HUDEP-2 (cell line): ENCODE measurements at regions not wholly inside any gene's neighbourhood (a gene's known extent, or its start where the extent isn't known, plus 50 kb on each side); places are given as distances from the start of the nearest gene placed in this dataset.
"Not testable (repeated sequence)": the region's sequence is repeated elsewhere in the genome, so short reads cannot be mapped to it uniquely, and the experiment has no call there.

ENCODE experiments used
- DNase-seq, 76 experiments: peaks; one replicate each; lab custom pipeline; 2025; ENCODE audit not compliant: unreplicated experiment in 76 of 76; lab: John Stamatoyannopoulos, UW

DNA sequence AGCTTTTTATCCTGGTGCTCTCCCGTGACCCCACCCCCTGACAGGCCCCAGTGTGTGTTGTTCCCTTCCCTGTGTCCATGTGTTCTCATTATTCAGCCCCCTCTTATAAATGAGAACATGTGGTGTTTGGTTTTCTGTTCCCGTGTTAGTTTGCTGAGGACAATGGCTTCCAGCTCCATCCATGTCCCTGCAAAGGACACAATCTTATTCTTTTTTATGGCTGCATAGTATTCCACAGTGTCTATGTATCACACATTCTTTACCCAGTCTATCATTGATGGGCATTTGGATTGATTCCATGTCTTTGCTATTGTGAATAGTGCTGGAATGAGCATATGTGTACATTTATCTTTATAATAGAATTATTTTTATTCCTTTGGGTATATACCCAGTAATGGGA is 360.5 kb downstream of the GATA3 start:
- DNase-seq: not testable (repeated sequence)

GRCh38 chr10:8416192-8416701 is 361.8 kb downstream of the GATA3 start:
- DNase-seq: no peak

- DNase-seq: no peak
Observed at GRCh38 chr10:8416760-8417159, 362.3 kb downstream of the GATA3 start.

DNA sequence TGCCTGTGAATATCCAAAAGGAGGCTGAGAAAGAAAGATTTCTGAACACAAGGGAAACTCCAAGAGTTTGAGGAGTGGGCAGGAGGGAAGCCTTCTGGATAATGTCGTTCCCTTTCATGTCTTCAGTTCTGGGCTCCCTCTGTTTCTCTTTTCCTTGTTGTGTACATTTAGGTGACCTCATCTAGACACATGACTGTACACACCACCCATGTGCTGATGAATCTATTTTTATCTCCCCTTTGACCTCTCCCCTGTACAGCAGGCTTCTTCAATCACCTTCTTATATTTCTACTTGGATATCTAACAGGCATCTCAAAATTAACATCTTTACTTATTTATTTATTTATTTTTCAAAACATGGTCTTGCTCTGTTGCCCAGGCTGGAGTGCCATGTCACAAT is 363.1 kb downstream of the GATA3 start:
- no peak for DNase-seq

DNA sequence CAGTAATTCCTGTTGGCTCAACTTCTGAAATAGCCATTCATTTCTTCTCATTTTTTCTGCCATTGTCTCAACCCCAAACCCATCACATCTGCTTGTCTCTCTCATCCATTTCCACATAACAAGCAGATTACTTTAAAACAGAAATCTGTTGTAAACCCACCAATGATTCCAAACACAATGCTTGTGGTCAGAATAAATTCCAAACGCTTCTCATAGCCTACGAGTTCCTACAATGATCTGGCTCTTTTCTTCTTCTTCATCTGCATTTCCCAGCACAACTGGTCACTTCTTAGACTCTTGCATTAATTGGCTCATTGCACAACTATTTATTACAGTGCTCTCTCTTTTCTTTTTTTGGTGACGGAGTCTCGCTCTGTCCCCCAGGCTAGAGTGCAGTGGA is 364.1 kb downstream of the GATA3 start:
- DNase-seq: no peak

DNA sequence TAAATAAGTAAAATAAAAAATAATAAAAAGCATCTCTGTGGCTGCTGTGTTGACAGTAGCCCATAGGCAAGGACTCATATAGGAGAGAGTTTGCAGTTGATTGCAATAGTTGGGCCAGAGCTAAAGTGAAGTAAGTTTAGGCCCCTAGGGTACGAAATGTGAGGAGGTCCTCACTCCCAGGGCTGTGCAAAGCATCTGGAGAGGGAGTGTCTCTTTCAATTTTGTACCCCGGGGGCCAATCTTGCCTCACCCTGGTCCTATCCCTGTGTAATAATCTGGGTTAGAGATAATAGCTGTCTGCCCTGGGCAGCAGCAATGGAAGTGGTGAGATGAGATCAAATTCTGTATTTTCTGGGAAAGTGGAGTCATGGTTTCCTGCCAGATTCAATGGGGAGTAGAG is 365.7 kb downstream of the GATA3 start:
- no peak for DNase-seq

DNA sequence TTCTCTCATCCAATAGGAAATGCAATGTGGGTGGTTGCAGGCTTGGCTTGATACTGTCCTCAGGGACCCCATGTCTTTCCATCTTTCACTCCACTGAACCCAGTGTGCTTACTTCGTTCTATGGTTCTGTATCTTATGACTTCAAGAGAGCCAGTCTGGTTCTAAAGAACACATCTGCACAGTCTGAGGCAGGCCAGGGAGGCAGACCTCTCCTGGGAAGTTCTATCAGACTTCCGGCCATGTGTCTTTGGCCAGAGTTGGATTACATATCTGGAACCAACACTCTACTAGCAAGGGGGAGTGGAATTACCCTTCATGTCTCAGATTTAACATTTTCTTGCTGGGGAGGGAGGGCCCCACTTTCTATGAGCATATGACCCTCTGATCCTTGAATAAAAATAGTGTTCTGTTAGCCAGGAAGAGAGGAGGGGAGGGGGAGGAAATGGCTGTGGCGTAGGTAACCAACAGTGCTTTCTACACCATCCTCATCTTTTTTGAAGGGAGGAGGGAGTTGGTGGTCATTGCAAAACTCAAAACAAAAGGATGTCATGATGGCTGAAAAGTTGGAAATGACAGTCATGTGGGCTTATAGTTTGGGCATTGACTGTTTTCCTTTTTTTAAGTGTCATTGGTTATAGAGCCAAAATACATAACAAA is 370.2 kb downstream of the GATA3 start:
- DNase-seq: no peak

DNA sequence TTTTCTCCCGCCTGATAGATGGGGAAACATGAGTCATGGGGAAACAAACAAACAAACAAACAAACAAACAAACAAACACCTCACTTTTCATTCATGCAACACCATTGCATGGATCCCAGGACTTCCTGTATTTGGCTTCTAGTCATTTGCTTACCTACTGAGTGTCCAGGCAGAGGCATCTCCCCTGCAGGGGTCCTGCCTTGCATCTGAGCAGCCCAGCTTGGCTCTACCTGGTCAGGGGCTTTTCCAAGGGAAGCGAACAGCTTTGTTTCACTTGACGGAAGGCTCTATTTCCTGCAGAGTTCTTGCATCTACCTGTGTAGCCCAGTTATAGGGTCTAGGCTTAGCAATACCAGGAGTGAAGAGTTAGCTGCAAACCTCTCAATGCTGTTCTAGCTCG is 374.2 kb downstream of the GATA3 start:
- DNase-seq: no peak

DNA sequence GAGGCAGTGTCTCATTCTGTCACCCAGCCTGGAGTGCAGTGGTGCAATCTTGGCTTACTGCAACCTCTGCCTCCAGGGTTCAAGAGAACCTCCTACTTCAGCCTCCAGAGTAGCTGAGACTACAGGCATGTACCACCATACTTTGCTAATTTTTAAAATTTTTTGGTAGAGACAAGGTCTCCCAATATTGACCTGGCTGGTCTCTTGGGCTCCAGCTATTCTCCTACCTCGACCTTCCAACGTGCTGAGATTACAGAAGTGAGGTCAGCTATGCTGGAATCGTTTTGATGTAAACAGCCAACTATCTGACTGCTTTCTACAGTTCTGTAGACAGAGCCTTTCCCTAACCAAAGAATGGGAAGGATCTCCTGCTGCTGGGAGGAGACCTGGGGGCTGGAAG is 375.8 kb downstream of the GATA3 start:
- no peak for DNase-seq

- no peak for DNase-seq
Observed at GRCh38 chr10:8431511-8431910, 377.0 kb downstream of the GATA3 start.

DNA sequence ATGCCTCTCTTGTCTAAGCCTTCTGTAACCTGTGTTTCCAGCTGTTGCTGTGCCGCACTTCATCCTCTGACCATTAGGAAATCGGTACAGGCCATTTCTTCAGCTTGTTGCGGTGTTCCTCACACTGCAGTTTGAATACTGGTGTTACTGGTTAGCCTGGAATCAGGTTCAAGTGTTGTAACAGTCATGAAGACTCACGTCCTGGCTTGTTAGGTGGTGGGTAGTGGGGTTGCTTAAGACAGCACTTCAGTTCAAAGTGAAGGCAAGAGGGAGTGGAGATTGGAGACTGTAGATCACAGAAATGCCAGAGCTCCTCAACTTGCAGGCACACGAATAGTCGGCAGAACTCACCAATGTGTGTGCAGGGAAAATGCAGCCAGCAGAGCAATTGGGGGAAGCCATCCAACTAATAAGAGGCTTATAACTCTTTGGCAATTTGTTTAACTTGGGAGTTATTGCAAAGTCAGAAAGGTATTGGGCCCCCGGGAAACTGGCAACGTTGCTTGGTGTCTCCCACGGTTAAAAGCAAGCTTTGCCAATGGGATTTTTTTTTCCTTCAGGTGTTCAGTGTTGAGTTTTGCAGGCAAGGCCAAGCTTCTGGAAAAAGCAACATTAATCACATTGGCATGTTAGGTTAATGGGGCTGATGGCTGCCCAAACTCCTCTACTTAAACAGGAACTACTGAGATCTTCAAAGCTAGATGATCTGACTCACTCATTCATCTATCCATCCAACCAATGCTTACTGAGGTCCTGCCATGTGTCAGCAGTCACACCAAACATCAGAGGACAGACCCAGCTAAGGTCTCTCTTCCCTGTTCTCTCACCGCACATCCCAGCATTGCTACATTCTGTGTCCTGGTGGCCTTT is 380.9 kb downstream of the GATA3 start:
- DNase-seq: no peak

DNA sequence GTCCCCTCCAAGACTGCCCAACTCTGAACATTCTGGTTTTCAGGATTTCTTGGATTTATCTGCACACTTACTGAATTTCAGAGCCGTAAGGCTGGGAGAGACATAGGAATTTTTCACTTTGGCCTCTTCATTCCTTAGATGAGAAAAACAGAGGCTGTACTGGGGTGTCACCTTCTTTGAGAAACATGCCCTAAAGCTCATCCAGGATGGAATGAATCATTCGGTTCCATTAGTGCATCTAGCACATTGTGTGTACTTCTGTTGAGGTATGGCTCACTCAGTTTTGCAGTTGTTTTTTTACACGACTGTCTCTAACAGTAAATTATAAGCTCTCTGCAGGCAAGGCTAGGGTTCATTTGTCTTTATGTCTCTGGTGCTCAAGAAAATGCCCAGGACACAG is 383.4 kb downstream of the GATA3 start:
- no peak for DNase-seq

GRCh38 chr10:8438603-8439002 is 384.1 kb downstream of the GATA3 start:
- no peak for DNase-seq

- DNase-seq: no peak
Observed at GRCh38 chr10:8439040-8439439, 384.6 kb downstream of the GATA3 start.

- peak in 1 of 76 experiments; percentile 0 for DNase-seq
Observed at GRCh38 chr10:8444630-8445029, 390.1 kb downstream of the GATA3 start.

GRCh38 chr10:8445353-8445752 is 390.9 kb downstream of the GATA3 start:
- no peak for DNase-seq

DNA sequence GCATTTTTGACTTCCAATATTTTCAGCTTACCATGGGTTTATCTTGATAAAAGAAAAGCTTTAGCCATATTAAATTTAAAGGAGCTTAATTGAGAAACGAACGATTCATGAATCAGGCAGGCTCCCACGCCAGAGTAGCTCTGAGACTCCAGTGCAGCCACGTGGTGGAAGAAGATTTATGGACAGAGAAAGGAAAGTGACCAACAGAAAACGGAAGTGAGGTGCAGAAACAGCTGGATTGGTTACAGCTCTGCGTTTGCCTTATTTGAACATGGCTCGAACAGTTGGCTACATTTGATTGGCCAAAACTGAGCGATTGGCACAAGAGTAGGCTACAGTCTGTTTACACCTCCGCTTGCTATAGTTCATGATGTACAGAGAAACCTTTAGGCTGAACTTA is 395.4 kb downstream of the GATA3 start:
- no peak for DNase-seq

DNA sequence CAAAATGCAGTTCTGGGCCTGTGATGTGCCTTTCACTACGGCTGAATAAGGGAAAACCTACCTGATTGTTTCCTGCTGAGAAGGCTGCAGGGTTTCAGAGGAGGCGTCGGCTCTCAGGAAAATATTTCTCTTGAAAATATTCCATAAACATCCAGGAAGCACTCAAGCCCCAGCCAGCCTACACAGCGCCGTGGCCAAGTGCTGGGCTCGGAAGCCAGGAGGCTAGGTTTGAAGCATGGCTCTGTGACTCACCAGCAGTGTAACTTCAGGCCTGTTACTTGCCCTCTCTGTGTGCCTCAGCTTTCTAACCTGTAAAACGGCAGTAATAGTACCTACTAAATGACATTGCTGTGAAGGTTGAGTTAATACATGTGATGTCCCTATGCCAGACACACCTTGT is 399.1 kb downstream of the GATA3 start:
- no peak for DNase-seq

DNA sequence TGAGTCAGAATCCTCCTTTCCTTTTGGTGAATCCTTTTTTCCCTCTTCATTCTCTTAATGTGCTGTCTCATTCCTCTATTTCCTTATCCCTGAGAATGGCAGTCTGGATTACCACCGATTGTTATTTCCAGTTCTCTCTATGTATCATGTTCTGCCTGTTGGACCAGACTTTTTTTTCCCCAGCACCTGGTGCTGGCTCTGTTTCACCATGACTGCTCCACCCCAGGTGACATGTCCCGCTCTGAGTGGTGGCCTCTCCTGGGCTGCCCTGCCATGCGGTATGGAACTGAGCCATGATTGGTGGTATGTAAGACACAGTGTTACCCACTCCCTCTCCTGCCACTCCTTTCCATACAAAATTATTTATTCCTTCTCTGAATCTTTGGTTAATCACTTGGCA is 399.9 kb downstream of the GATA3 start:
- no peak for DNase-seq

- no peak for DNase-seq
Observed at GRCh38 chr10:8455181-8455580, 400.7 kb downstream of the GATA3 start.

DNA sequence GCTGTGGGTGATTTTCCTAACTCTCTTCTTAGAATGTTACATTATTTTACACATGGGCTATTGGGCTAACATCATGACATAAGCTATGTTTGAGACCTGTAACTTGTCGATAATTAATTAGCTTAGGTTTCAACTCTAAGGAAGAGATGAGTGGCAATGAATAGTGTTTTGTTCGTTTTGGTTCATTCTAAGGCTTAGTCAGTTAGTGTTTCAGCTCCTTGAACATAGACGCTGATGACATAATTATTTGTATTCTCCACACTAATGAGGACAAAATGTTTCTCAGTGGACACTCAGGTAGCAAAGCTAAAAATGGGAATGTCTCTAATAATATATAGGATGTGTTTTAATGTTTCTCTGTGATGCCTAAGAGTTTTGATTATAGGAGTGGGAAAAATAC is 401.9 kb downstream of the GATA3 start:
- DNase-seq: no peak

GRCh38 chr10:8460626-8461025 is 406.1 kb downstream of the GATA3 start:
- no peak for DNase-seq
